IMR-90 (cell line): ENCODE measurements at regions not wholly inside any gene's neighbourhood (a gene's known extent, or its start where the extent isn't known, plus 50 kb on each side); places are given as distances from the start of the nearest gene placed in this dataset.

Experiments
- ATAC-seq: fragments of 200-7000 bp; cut with Tn5 transposase; 2 replicates; pipeline ENCODE4 v1.9.1; 2020; ENCODE audit warnings: low read depth, mild to moderate bottlenecking, moderate library complexity
- BruUV-seq: library from RNA; stranded (reverse); fragments of 400-500 nt; replicated peaks from 2 replicates; lab custom pipeline; 2021; lab: Mats Ljungman, UMichigan
- CTCF ChIA-PET: fragments of 300-600 bp; formaldehyde crosslinking; extraction: SDS; loops from one replicate; lab custom pipeline; 2021; ENCODE audit warnings: antibody characterized with exemption; lab: Yijun Ruan, JAX
- POLR2A ChIA-PET: fragments of 300-600 bp; sonication (Branson Sonifier 250); formaldehyde crosslinking; loops from one replicate; lab custom pipeline; 2022; ENCODE audit warnings: antibody characterized with exemption; ENCODE audit not compliant: unreplicated experiment; lab: Charles Lee
- DNase-seq: peaks from one replicate; pipeline ENCODE4 v3.0.0; 2013
- H2AFZ ChIP-seq: replicated peaks from 2 replicates; pipeline ENCODE3; 2013; ENCODE audit warnings: low read length, mild to moderate bottlenecking; ENCODE audit not compliant: poor library complexity
- H2AK5ac ChIP-seq: 2 replicates; pipeline ENCODE4 v1.6.1; 2013; ENCODE audit warnings: low read depth, low read length, inconsistent platforms
- H2AK9ac ChIP-seq: replicated peaks from 2 replicates; pipeline ENCODE3; 2013; ENCODE audit warnings: mild to moderate bottlenecking, low read depth, low read length, moderate library complexity; ENCODE audit not compliant: poor library complexity
- H2BK120ac ChIP-seq: 2 replicates; pipeline ENCODE4 v1.6.1; 2013; ENCODE audit warnings: low read depth, low read length, inconsistent platforms
- H2BK15ac ChIP-seq: 3 replicates; pipeline ENCODE4 v1.6.1; 2013; ENCODE audit warnings: low read depth, low read length, inconsistent platforms
- H2BK20ac ChIP-seq: 2 replicates; pipeline ENCODE4 v1.6.1; 2013; ENCODE audit warnings: low read depth, mild to moderate bottlenecking, inconsistent platforms, low read length, moderate library complexity
- H2BK5ac ChIP-seq: 2 replicates; pipeline ENCODE4 v1.6.1; 2013; ENCODE audit warnings: mild to moderate bottlenecking, low read depth, low read length, inconsistent platforms; ENCODE audit not compliant: poor library complexity, severe bottlenecking
- H3K14ac ChIP-seq: replicated peaks from 2 replicates; pipeline ENCODE4 v1.6.1; 2013; ENCODE audit warnings: low read depth, low read length, inconsistent platforms
- H3K18ac ChIP-seq: 2 replicates; pipeline ENCODE4 v1.6.1; 2013; ENCODE audit warnings: low read depth, low read length, control low read depth
- H3K23ac ChIP-seq: 2 replicates; pipeline ENCODE4 v1.6.1; 2013; ENCODE audit warnings: low read depth, low read length, inconsistent platforms
- H3K27ac ChIP-seq: 2 replicates; pipeline ENCODE4 v1.5.1; 2013; ENCODE audit warnings: mild to moderate bottlenecking, control low read depth, low read length; ENCODE audit not compliant: insufficient read depth
- H3K27me3 ChIP-seq: 2 replicates; pipeline ENCODE4 v1.6.1; 2013; ENCODE audit warnings: low read length; ENCODE audit not compliant: control insufficient read depth, insufficient read depth
- H3K36me3 ChIP-seq: 2 replicates; pipeline ENCODE4 v1.6.1; 2013; ENCODE audit warnings: low read length, mixed read lengths; ENCODE audit not compliant: control insufficient read depth, insufficient read depth
- H3K4ac ChIP-seq: 2 replicates; pipeline ENCODE4 v1.6.1; 2013; ENCODE audit warnings: low read depth, low read length, inconsistent platforms
- H3K4me1 ChIP-seq: 2 replicates; pipeline ENCODE4 v1.6.1; 2013; ENCODE audit warnings: low read length, mixed read lengths; ENCODE audit not compliant: control insufficient read depth, insufficient read depth
- H3K4me2 ChIP-seq: 2 replicates; pipeline ENCODE4 v1.6.1; 2013; ENCODE audit warnings: low read depth, mild to moderate bottlenecking, control low read depth, low read length, moderate library complexity
- H3K4me3 ChIP-seq: 2 replicates; pipeline ENCODE4 v1.5.1; 2013; ENCODE audit warnings: low read depth, mild to moderate bottlenecking, control low read depth, low read length, moderate library complexity; ENCODE audit not compliant: insufficient read depth
- H3K56ac ChIP-seq: 2 replicates; pipeline ENCODE4 v1.6.1; 2013; ENCODE audit warnings: low read length, inconsistent platforms; ENCODE audit not compliant: insufficient read depth; ENCODE audit errors: extremely low read depth
- H3K79me1 ChIP-seq, 2 experiments: 2 replicates each; pipeline ENCODE4 v1.6.1; 2013; ENCODE audit warnings: low read length in 2 of 2, inconsistent platforms in 1 of 2, low read depth in 1 of 2
- H3K9ac ChIP-seq: 2 replicates; pipeline ENCODE4 v1.6.1; 2013; ENCODE audit warnings: low read depth, low read length, control low read depth
- H3K9me1 ChIP-seq: 2 replicates; pipeline ENCODE4 v1.6.1; 2013; ENCODE audit warnings: low read length, inconsistent platforms; ENCODE audit not compliant: insufficient read depth
- H3K9me3 ChIP-seq: 2 replicates; pipeline ENCODE4 v1.6.1; 2013; ENCODE audit warnings: low read length; ENCODE audit not compliant: control insufficient read depth, insufficient read depth
- H4K20me1 ChIP-seq: 2 replicates; pipeline ENCODE4 v1.6.1; 2013; ENCODE audit warnings: low read length, inconsistent platforms; ENCODE audit not compliant: insufficient read depth
- H4K5ac ChIP-seq: 2 replicates; pipeline ENCODE4 v1.6.1; 2013; ENCODE audit warnings: mild to moderate bottlenecking, low read depth, low read length, control low read depth
- H4K8ac ChIP-seq, 2 experiments: 2 replicates each; pipeline ENCODE4 v1.6.1; 2013; ENCODE audit warnings: low read depth in 2 of 2, low read length in 2 of 2, control low read depth in 1 of 2, inconsistent platforms in 1 of 2
- H4K91ac ChIP-seq: 2 replicates; pipeline ENCODE4 v1.6.1; 2013; ENCODE audit warnings: low read depth, low read length, inconsistent platforms; ENCODE audit not compliant: insufficient read depth
- BHLHE40 ChIP-seq: fragments of 150-350 bp; IDR thresholded peaks from 2 replicates; pipeline ENCODE4 v1.6.1; 2016; ENCODE audit warnings: mild to moderate bottlenecking, low read depth, low read length
- CEBPB ChIP-seq: IDR thresholded peaks from 2 replicates; pipeline ENCODE4 v1.6.1; 2012; ENCODE audit warnings: low read depth, low read length, improper control_type of control experiment
- CHD1 ChIP-seq: IDR thresholded peaks from 2 replicates; pipeline ENCODE4 v1.6.1; 2012; ENCODE audit warnings: low read depth, low read length, improper control_type of control experiment
- CTCF ChIP-seq: conservative IDR thresholded peaks from 2 replicates; pipeline ENCODE4 v1.5.1; 2012; ENCODE audit warnings: mild to moderate bottlenecking, low read depth, low read length, improper control_type of control experiment
- ELK1 ChIP-seq: fragments of 150-350 bp; IDR thresholded peaks from 2 replicates; pipeline ENCODE4 v1.6.1; 2016; ENCODE audit warnings: low read depth, mild to moderate bottlenecking, low read length, moderate library complexity, borderline replicate concordance
- FOS ChIP-seq: fragments of 150-350 bp; IDR thresholded peaks from 2 replicates; pipeline ENCODE4 v1.6.1; 2016; ENCODE audit warnings: low read depth, low read length
- MAFK ChIP-seq: IDR thresholded peaks from 2 replicates; pipeline ENCODE4 v1.6.1; 2012; ENCODE audit warnings: low read depth, low read length, improper control_type of control experiment
- MAZ ChIP-seq: IDR thresholded peaks from 2 replicates; pipeline ENCODE4 v1.6.1; 2012; ENCODE audit warnings: low read depth, mild to moderate bottlenecking, low read length, improper control_type of control experiment, moderate library complexity, borderline replicate concordance
- MXI1 ChIP-seq: IDR thresholded peaks from 2 replicates; pipeline ENCODE4 v1.6.1; 2012; ENCODE audit warnings: low read depth, mild to moderate bottlenecking, low read length, moderate library complexity, borderline replicate concordance
- NFE2L2 ChIP-seq: fragments of 150-350 bp; IDR thresholded peaks from 2 replicates; pipeline ENCODE4 v1.6.1; 2016; ENCODE audit warnings: low read depth, mild to moderate bottlenecking, low read length
- POLR2A ChIP-seq: IDR thresholded peaks from 2 replicates; pipeline ENCODE4 v1.6.1; 2012; ENCODE audit warnings: mild to moderate bottlenecking, low read depth, low read length
- RAD21 ChIP-seq: IDR thresholded peaks from 2 replicates; pipeline ENCODE4 v1.6.1; 2012; ENCODE audit warnings: low read length, improper control_type of control experiment
- RCOR1 ChIP-seq: IDR thresholded peaks from 2 replicates; pipeline ENCODE4 v1.6.1; 2012; ENCODE audit warnings: mild to moderate bottlenecking, low read length, improper control_type of control experiment; ENCODE audit not compliant: insufficient replicate concordance
- RFX5 ChIP-seq: IDR thresholded peaks from 2 replicates; pipeline ENCODE4 v1.8.0; 2012; ENCODE audit warnings: low read depth, mild to moderate bottlenecking, low read length, moderate library complexity
- SMC3 ChIP-seq: fragments of 150-350 bp; IDR thresholded peaks from 2 replicates; pipeline ENCODE4 v1.6.1; 2016; ENCODE audit warnings: low read depth, mild to moderate bottlenecking, antibody characterized with exemption, low read length, moderate library complexity
- USF2 ChIP-seq: fragments of 150-350 bp; IDR thresholded peaks from 2 replicates; pipeline ENCODE4 v1.6.1; 2017; ENCODE audit warnings: mild to moderate bottlenecking, antibody characterized with exemption, low read length, low read depth
- WGBS, 2 experiments: methylation state at CpG; one replicate each; pipeline versions ENCODE4 v1.1.5 to v1.1.7; 2013; ENCODE audit warnings: missing lambda C conversion rate in 2 of 2; ENCODE audit not compliant: insufficient read length in 1 of 2; ENCODE audit errors: extremely low coverage in 2 of 2; 5-methylcytosine and 5-hydroxymethylcytosine counted together
- dilution Hi-C: fragments of 300-500 bp; cut with HindIII; formaldehyde crosslinking; loops from one replicate; pipeline ENCODE4 v1.14.3; 2018; ENCODE audit warnings: low sequenced_read_pairs; ENCODE audit not compliant: unreplicated experiment
- in situ Hi-C: fragments of 300-500 bp; cut with MboI; formaldehyde crosslinking; loops from 3 replicates; pipeline ENCODE4 v1.14.3; 2019; ENCODE audit warnings: low sequenced_read_pairs, inconsistent platforms, mixed read lengths
- intact Hi-C: fragments of 100-400 bp; cut with micrococcal nuclease; formaldehyde crosslinking; loops from 2 replicates; pipeline ENCODE4 v1.10.0; 2022

- no peaks in the 10 kb centered on the region for H3K9me1 ChIP-seq
- H3K9me3 ChIP-seq: peaks cover 6% of the 10 kb centered on the region; the same call in 1 of the 2 replicates
- no peak overlapping the region for H3K18ac ChIP-seq
- no peak overlapping the region for H4K91ac ChIP-seq
- H4K5ac ChIP-seq: no peak overlapping the region
- no peak overlapping the region for H3K56ac ChIP-seq
- no peak overlapping the region for H3K4me3 ChIP-seq
- H3K4ac ChIP-seq: no peak overlapping the region
- H2AK9ac ChIP-seq: no peak overlapping the region
- H3K79me1 ChIP-seq: no peaks in the 10 kb centered on the region
- intact Hi-C loops (no loop called here), dilution Hi-C loops (no loop called here), in situ Hi-C loops (no loop called here)
- H3K14ac ChIP-seq: no peak overlapping the region
- no CpG with 5 or more reads among the region's 4 CpGs for WGBS, 2 experiments
- H2BK20ac ChIP-seq: no peak overlapping the region
- DNase-seq (no peak), ATAC-seq (no peak)
- H4K20me1 ChIP-seq: no peaks in the 10 kb centered on the region
- no peak overlapping the region for H3K27ac ChIP-seq
- H2AFZ ChIP-seq: no peak overlapping the region
- ChIA-PET POLR2A (no interaction called here), CTCF (no interaction called here)
- H3K9ac ChIP-seq: no peak overlapping the region
- no peak overlapping the region for H2BK5ac ChIP-seq
- no peaks in the 10 kb centered on the region for H3K4me1 ChIP-seq
- no peak overlapping the region for H3K4me2 ChIP-seq
- H3K36me3 ChIP-seq: no peaks in the 10 kb centered on the region
- no peak overlapping the region for H4K8ac ChIP-seq
- no peak overlapping the region for H2BK120ac ChIP-seq
- H2AK5ac ChIP-seq: no peak overlapping the region
- no peak for TF ChIP-seq FOS
- TF ChIP-seq RCOR1: no peak
- TF ChIP-seq NFE2L2: no peak
- no peak for TF ChIP-seq RFX5
- no peak for TF ChIP-seq RAD21
- TF ChIP-seq MAFK: no peak
- TF ChIP-seq BHLHE40: no peak
- TF ChIP-seq USF2: no peak
- no peak for TF ChIP-seq POLR2A
- no peak for TF ChIP-seq ELK1
- TF ChIP-seq MXI1: no peak
- TF ChIP-seq CHD1: no peak
- no peak for TF ChIP-seq SMC3
- no peak for TF ChIP-seq CEBPB
- no peak for TF ChIP-seq MAZ
- TF ChIP-seq CTCF: no peak
- peaks cover 7% of the 10 kb centered on the region for H3K27me3 ChIP-seq
- BruUV-seq: no TSS peak
- H3K23ac ChIP-seq: no peak overlapping the region
- H2BK15ac ChIP-seq: no peak overlapping the region
These were observed 591.0 kb downstream of the EPHA4 start for GRCh38 chr2:220980966-220981675.
